Tibial artery (tissue), 4 donors: ENCODE measurements at regions not wholly inside any gene's neighbourhood (a gene's known extent, or its start where the extent isn't known, plus 50 kb on each side); places are given as distances from the start of the nearest gene placed in this dataset.

Source experiments
- DNase-seq, 2 donors: peaks; one replicate each; pipeline ENCODE4 v3.0.0-alpha.2; 2019
- H3K27ac ChIP-seq, 2 donors: fragments of 200-600 bp; sonication (generic) in 1 of 2; 1 replicate in 1 of 2; 2 replicates in 1 of 2; pipeline ENCODE4 v1.5.1; 2018 to 2019; ENCODE audit warnings: mild to moderate bottlenecking in 1 of 2
- H3K27me3 ChIP-seq, 2 donors: fragments of 200-600 bp; sonication (generic) in 1 of 2; one replicate each; pipeline versions ENCODE4 v1.5.1 to v1.6.0; 2016 to 2019
- H3K36me3 ChIP-seq, 3 donors: fragments of 200-600 bp; sonication (generic) in 2 of 3; one replicate each; pipeline ENCODE4 v1.5.1; 2016 to 2019; ENCODE audit warnings: mild to moderate bottlenecking in 2 of 3
- H3K4me1 ChIP-seq, 4 donors: fragments of 200-600 bp; sonication (generic) in 2 of 4; 1 replicate in 3 of 4; 2 replicates in 1 of 4; pipeline ENCODE4 v1.5.1; 2016 to 2019
- H3K4me3 ChIP-seq, 2 donors: fragments of 200-600 bp; sonication (generic) in 1 of 2; 1 replicate in 1 of 2; 2 replicates in 1 of 2; pipeline ENCODE4 v1.5.1; 2018 to 2019; ENCODE audit warnings: mild to moderate bottlenecking in 2 of 2
- H3K9me3 ChIP-seq, 3 donors: fragments of 200-600 bp; sonication (generic) in 1 of 3; one replicate each; pipeline ENCODE4 v1.5.1; 2016 to 2019
- intact Hi-C: fragments of 100-400 bp; cut with DNase I; formaldehyde crosslinking; loops from one replicate; pipeline ENCODE4 v1.15.0; 2023; ENCODE audit warnings: low total_unique reads
- TF ChIP-seq, protein P1 (sequence below), 2 experiments: fragments of 200-600 bp in 1 of 2; fragments of 450-650 bp in 1 of 2; IDR thresholded peaks; one replicate each; pipeline ENCODE4 v1.5.1; 2017 to 2019; ENCODE audit warnings: antibody characterized with exemption in 2 of 2, mild to moderate bottlenecking in 1 of 2, moderate library complexity in 1 of 2

- H3K27me3 ChIP-seq: no peaks in the 10 kb centered on the region
- H3K4me3 ChIP-seq: no peak overlapping the region
- H3K36me3 ChIP-seq: no peaks in the 10 kb centered on the region
- TF ChIP-seq, protein P1, sequence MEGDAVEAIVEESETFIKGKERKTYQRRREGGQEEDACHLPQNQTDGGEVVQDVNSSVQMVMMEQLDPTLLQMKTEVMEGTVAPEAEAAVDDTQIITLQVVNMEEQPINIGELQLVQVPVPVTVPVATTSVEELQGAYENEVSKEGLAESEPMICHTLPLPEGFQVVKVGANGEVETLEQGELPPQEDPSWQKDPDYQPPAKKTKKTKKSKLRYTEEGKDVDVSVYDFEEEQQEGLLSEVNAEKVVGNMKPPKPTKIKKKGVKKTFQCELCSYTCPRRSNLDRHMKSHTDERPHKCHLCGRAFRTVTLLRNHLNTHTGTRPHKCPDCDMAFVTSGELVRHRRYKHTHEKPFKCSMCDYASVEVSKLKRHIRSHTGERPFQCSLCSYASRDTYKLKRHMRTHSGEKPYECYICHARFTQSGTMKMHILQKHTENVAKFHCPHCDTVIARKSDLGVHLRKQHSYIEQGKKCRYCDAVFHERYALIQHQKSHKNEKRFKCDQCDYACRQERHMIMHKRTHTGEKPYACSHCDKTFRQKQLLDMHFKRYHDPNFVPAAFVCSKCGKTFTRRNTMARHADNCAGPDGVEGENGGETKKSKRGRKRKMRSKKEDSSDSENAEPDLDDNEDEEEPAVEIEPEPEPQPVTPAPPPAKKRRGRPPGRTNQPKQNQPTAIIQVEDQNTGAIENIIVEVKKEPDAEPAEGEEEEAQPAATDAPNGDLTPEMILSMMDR (IDR thresholded peaks at IDR 0.05): no peak
- no peaks in the 10 kb centered on the region for H3K9me3 ChIP-seq
- H3K4me1 ChIP-seq: no peaks in the 10 kb centered on the region
- intact Hi-C loops: no loop called here
- DNase-seq: no peak
- H3K27ac ChIP-seq: no peak overlapping the region
Observed at GRCh38 chr10:130411496-130412085, 275.4 kb downstream of the GLRX3 start.

- intact Hi-C loops: no loop called here
- H3K36me3 ChIP-seq: no peaks in the 10 kb centered on the region
- no peak for DNase-seq
- TF ChIP-seq, protein P1 (IDR thresholded peaks at IDR 0.05): no peak
- H3K9me3 ChIP-seq: no peaks in the 10 kb centered on the region
- H3K27me3 ChIP-seq: no peaks in the 10 kb centered on the region
- H3K27ac ChIP-seq: no peak overlapping the region
- H3K4me1 ChIP-seq: no peaks in the 10 kb centered on the region
- no peak overlapping the region for H3K4me3 ChIP-seq
Observed at GRCh38 chr10:130412317-130412716, 276.1 kb downstream of the GLRX3 start.

DNA sequence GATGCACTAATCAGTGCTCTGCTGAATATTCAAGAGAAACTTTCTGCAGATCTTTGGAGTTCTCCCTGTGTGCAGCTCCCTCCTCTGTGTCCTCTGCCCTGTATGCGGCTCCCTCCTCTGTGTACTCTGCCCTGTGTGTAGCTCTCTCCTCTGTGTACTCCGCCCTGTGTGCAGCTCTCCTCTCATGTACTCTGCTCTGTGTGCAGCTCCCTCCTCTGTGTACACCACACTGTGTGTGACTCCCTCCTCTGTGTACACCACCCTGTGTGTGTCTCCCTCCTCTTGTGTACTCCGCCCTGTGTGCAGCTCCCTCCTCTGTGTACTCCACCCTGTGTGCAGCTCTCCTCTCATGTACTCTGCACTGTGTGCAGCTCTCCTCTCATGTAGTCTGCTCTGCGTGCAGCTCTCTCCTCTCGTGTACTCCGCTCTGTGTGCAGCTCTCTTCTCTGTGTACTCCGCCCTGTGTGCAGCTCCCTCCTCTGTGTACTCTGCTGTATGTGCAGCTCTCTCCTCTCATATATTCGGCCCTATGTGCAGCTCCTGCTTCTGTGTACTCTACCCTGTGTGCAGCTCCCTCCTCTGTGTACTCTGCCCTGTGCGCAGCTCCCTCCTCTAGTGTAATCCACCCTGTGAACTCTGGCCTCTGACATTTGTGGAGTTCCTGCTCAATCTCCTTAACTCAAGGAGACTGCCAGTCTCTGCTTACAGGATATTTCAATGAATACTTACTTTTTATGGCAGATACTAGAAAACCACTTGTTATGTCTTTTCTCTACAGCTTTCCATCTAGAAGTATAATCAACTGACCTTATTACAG, 280.4 kb downstream of the GLRX3 start:
- no peak for DNase-seq
- Histone ChIP-seq H3K4me1 (no peaks in the 10 kb centered on the region), H3K27ac (no peak overlapping the region), H3K36me3 (no peaks in the 10 kb centered on the region), H3K27me3 (no peaks in the 10 kb centered on the region), H3K4me3 (no peak overlapping the region), H3K9me3 (no peaks in the 10 kb centered on the region)
- TF ChIP-seq, protein P1 (IDR thresholded peaks at IDR 0.05): no peak
- intact Hi-C loops: no loop called here

- DNase-seq: no peak
- TF ChIP-seq, protein P1 (IDR thresholded peaks at IDR 0.05): no peak
- H3K9me3 ChIP-seq: no peaks in the 10 kb centered on the region
- H3K4me1 ChIP-seq: no peaks in the 10 kb centered on the region
- intact Hi-C loops: no loop called here
- H3K27ac ChIP-seq: no peak overlapping the region
- no peak overlapping the region for H3K4me3 ChIP-seq
- H3K36me3 ChIP-seq: no peaks in the 10 kb centered on the region
- no peaks in the 10 kb centered on the region for H3K27me3 ChIP-seq
Observed at GRCh38 chr10:130418731-130419130, 282.5 kb downstream of the GLRX3 start.

DNA sequence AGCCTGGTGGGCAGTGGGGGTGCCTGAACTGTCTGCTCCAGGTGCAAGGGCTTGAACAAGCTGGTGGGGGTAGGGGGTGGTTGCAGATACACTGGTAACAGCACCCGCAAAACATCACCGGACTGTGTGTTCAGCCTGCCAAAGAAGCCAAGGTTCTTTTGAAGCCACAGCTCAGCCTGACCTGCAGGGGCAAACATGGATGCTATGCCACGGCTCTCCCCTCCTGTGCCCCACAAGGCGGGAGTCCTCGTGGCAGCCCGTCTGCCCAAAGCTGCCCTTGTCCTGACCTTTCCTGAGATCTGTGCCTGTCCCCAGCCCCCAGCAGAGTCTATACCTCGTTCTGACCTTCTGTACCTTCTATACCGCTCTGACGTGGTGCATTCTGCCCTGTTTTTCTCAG, 285.7 kb downstream of the GLRX3 start:
- Histone ChIP-seq H3K4me1 (no peaks in the 10 kb centered on the region), H3K36me3 (no peaks in the 10 kb centered on the region), H3K27me3 (no peaks in the 10 kb centered on the region), H3K27ac (no peak overlapping the region), H3K4me3 (no peak overlapping the region), H3K9me3 (no peaks in the 10 kb centered on the region)
- intact Hi-C loops: no loop called here
- TF ChIP-seq, protein P1 (IDR thresholded peaks at IDR 0.05): no peak
- no peak for DNase-seq
